ENCODE measurements at regions not wholly inside any gene's neighbourhood (a gene's known extent, or its start where the extent isn't known, plus 50 kb on each side); places are given as distances from the start of the nearest gene placed in this dataset.

- TF ChIP-seq POLR2AphosphoS5 (IDR thresholded peaks at IDR 0.05; ENCODE audit: low read depth, low read length) (no peak), TCF7L2 (IDR thresholded peaks at IDR 0.05; ENCODE audit: low read depth, low read length) (no peak), CTCF (IDR thresholded peaks at IDR 0.05) (no peak), REST (IDR thresholded peaks at IDR 0.05; ENCODE audit: insufficient read depth in 1 of 2, low read depth in 2 of 2, low read length in 1 of 2) (no peak), SIN3A (IDR thresholded peaks at IDR 0.05; ENCODE audit: borderline replicate concordance, insufficient read depth, low read depth, low read length) (no peak)
- BruUV-seq (replicated peaks) = no TSS peak
- Histone ChIP-seq H3K4me3 (ENCODE audit: low read depth in 2 of 2, low read length in 2 of 2) (no peak overlapping the region), H3K9me3 (ENCODE audit: control insufficient read depth, insufficient read depth, low read depth, low read length) (no peaks in the 10 kb centered on the region), H3K36me3 (ENCODE audit: control insufficient read depth, insufficient read depth, low read length) (no peaks in the 10 kb centered on the region), H3K27ac (ENCODE audit: low read length) (no peak overlapping the region), H3K27me3 (ENCODE audit: control insufficient read depth, insufficient read depth, low read length) (no peaks in the 10 kb centered on the region), H3K4me1 (ENCODE audit: control insufficient read depth, insufficient read depth, low read length) (no peaks in the 10 kb centered on the region)
- in situ Hi-C loops (cut with HindIII; ENCODE audit: low pct_unique_long_range_greater_than_20kb, low sequenced_read_pairs) (no loop called here), intact Hi-C loops (cut with micrococcal nuclease; ENCODE audit: unreplicated experiment) (no loop called here)
- no peak for ATAC-seq
- no peak for DNase-seq (ENCODE audit: low read depth, low spot score)
- ChIA-PET POLR2A (no interaction called here), CTCF (no interaction called here)
Measured at GRCh38 chr2:22756276-22757043, 628.5 kb upstream of the KLHL29 start.

GRCh38 chr2:22769497-22769896 is 615.5 kb upstream of the KLHL29 start:
- no peak for TF ChIP-seq POLR2AphosphoS5 (IDR thresholded peaks at IDR 0.05; ENCODE audit: low read depth, low read length)
- TF ChIP-seq SIN3A (IDR thresholded peaks at IDR 0.05; ENCODE audit: borderline replicate concordance, insufficient read depth, low read depth, low read length) = no peak
- TF ChIP-seq CTCF (IDR thresholded peaks at IDR 0.05) = no peak
- TF ChIP-seq TCF7L2 (IDR thresholded peaks at IDR 0.05; ENCODE audit: low read depth, low read length) = no peak
- TF ChIP-seq REST (IDR thresholded peaks at IDR 0.05; ENCODE audit: insufficient read depth in 1 of 2, low read depth in 2 of 2, low read length in 1 of 2) = no peak
- no peaks in the 10 kb centered on the region for H3K9me3 ChIP-seq (ENCODE audit: control insufficient read depth, insufficient read depth, low read depth, low read length)
- intact Hi-C loops (cut with micrococcal nuclease; ENCODE audit: unreplicated experiment) = no loop called here
- H3K27ac ChIP-seq (ENCODE audit: low read length) = no peak overlapping the region
- CTCF ChIA-PET = no interaction called here
- ATAC-seq (no peak), DNase-seq (ENCODE audit: low read depth, low spot score) (no peak)
- H3K4me3 ChIP-seq (ENCODE audit: low read depth in 2 of 2, low read length in 2 of 2) = no peak overlapping the region
- no TSS peak for BruUV-seq (replicated peaks)
- in situ Hi-C loops (cut with HindIII; ENCODE audit: low pct_unique_long_range_greater_than_20kb, low sequenced_read_pairs) = no loop called here
- H3K36me3 ChIP-seq (ENCODE audit: control insufficient read depth, insufficient read depth, low read length) = no peaks in the 10 kb centered on the region
- no peaks in the 10 kb centered on the region for H3K4me1 ChIP-seq (ENCODE audit: control insufficient read depth, insufficient read depth, low read length)
- H3K27me3 ChIP-seq (ENCODE audit: control insufficient read depth, insufficient read depth, low read length) = no peaks in the 10 kb centered on the region
- POLR2A ChIA-PET = no interaction called here

Measured in Panc1 (cell line).